Tibial nerve (tissue), 4 donors: ENCODE measurements at regions not wholly inside any gene's neighbourhood (a gene's known extent, or its start where the extent isn't known, plus 50 kb on each side); places are given as distances from the start of the nearest gene placed in this dataset.

ENCODE experiments used
- CTCF ChIP-seq, 5 experiments: fragments of 200-600 bp in 3 of 5; fragments of 450-650 bp in 2 of 5; sonication (generic) in 3 of 5; IDR thresholded peaks; one replicate each; pipeline ENCODE4 v1.5.1; 2016 to 2019; ENCODE audit warnings: antibody characterized with exemption in 5 of 5, mild to moderate bottlenecking in 3 of 5, moderate library complexity in 2 of 5
- EP300 ChIP-seq, 2 donors: sonication (generic); formaldehyde crosslinking; IDR thresholded peaks; one replicate each; pipeline ENCODE4 v1.6.1; 2017; ENCODE audit warnings: antibody characterized with exemption in 2 of 2, mild to moderate bottlenecking in 1 of 2

- no peak for TF ChIP-seq EP300 (IDR thresholded peaks at IDR 0.05)
- no peak for TF ChIP-seq CTCF (IDR thresholded peaks at IDR 0.05)
Observed at GRCh38 chr9:7533376-7534090, 266.0 kb downstream of the DMAC1 start.
